Osteoblast (primary cell): ENCODE measurements at regions not wholly inside any gene's neighbourhood (a gene's known extent, or its start where the extent isn't known, plus 50 kb on each side); places are given as distances from the start of the nearest gene placed in this dataset.

ENCODE experiments used
- DNase-seq: peaks from one replicate; pipeline ENCODE4 v3.0.0; 2011; ENCODE audit warnings: low spot score, mixed read lengths; ENCODE audit not compliant: insufficient read length; ENCODE audit errors: missing footprints
- H2AFZ ChIP-seq: 2 replicates; pipeline ENCODE4 v1.6.0; 2011; ENCODE audit warnings: mild to moderate bottlenecking, low read length
- H3K27ac ChIP-seq: 2 replicates; pipeline ENCODE4 v1.5.1; 2011; ENCODE audit warnings: mild to moderate bottlenecking, low read depth, low read length, moderate library complexity
- H3K27me3 ChIP-seq: 2 replicates; pipeline ENCODE4 v1.6.0; 2012; ENCODE audit warnings: mild to moderate bottlenecking, control low read depth, inconsistent platforms, low read length, moderate library complexity; ENCODE audit not compliant: insufficient read depth
- H3K36me3 ChIP-seq: 2 replicates; pipeline ENCODE4 v1.5.1; 2011; ENCODE audit warnings: mild to moderate bottlenecking, low read length, control low read depth, moderate library complexity; ENCODE audit not compliant: insufficient read depth
- H3K4me1 ChIP-seq: 2 replicates; pipeline ENCODE4 v1.5.1; 2011; ENCODE audit warnings: mild to moderate bottlenecking, low read length, control low read depth, moderate library complexity; ENCODE audit not compliant: insufficient read depth
- H3K4me2 ChIP-seq: 2 replicates; pipeline ENCODE4 v1.6.0; 2011; ENCODE audit warnings: mild to moderate bottlenecking, low read length; ENCODE audit not compliant: insufficient read depth
- H3K4me3 ChIP-seq: fragments of 200-600 bp; sonication (generic); 3 replicates; pipeline ENCODE4 v1.5.1; 2012; ENCODE audit warnings: mild to moderate bottlenecking, low read length, inconsistent platforms; ENCODE audit not compliant: insufficient read depth
- H3K79me2 ChIP-seq: 2 replicates; pipeline ENCODE4 v1.6.0; 2012; ENCODE audit warnings: mild to moderate bottlenecking, low read length, control low read depth, inconsistent platforms; ENCODE audit not compliant: insufficient read depth
- H3K9me3 ChIP-seq: 2 replicates; pipeline ENCODE4 v1.5.1; 2011; ENCODE audit warnings: low read depth, low read length, control low read depth
- H4K20me1 ChIP-seq: 2 replicates; pipeline ENCODE4 v1.6.0; 2012; ENCODE audit warnings: mild to moderate bottlenecking, low read length, control low read depth; ENCODE audit not compliant: insufficient read depth
- TF ChIP-seq, protein P1 (sequence below): IDR thresholded peaks from 2 replicates; pipeline ENCODE4 v1.5.1; 2011; ENCODE audit warnings: mild to moderate bottlenecking, low read depth, low read length, moderate library complexity; ENCODE audit errors: extremely low read depth

DNA sequence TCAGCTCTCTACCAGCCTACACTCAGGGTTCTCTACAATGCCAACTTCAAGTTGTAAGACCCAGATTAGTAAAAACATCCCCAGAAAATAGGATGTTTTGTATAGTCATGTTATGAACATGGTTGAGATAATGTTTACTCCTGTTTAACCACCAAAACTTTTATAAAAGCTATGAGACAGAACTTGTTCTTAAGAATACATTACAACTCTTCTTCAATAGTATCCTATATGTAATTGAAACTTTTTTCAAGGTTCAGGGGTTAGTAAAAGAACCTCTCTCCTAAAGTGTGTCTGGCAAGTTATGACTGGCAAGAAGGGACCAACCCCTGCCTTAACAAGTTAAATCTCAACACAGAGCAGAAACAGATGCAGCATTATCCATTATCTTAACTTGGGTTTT lies 118.8 kb upstream of the STK17B start:
- Histone ChIP-seq H3K4me2 (no peak overlapping the region), H3K79me2 (no peaks in the 10 kb centered on the region), H3K27me3 (no peaks in the 10 kb centered on the region), H3K27ac (no peak overlapping the region), H3K36me3 (no peaks in the 10 kb centered on the region), H2AFZ (no peak overlapping the region), H4K20me1 (no peaks in the 10 kb centered on the region), H3K9me3 (no peaks in the 10 kb centered on the region), H3K4me1 (peaks cover 35% of the 10 kb centered on the region), H3K4me3 (no peak overlapping the region)
- DNase-seq: no peak
- TF ChIP-seq, protein P1, sequence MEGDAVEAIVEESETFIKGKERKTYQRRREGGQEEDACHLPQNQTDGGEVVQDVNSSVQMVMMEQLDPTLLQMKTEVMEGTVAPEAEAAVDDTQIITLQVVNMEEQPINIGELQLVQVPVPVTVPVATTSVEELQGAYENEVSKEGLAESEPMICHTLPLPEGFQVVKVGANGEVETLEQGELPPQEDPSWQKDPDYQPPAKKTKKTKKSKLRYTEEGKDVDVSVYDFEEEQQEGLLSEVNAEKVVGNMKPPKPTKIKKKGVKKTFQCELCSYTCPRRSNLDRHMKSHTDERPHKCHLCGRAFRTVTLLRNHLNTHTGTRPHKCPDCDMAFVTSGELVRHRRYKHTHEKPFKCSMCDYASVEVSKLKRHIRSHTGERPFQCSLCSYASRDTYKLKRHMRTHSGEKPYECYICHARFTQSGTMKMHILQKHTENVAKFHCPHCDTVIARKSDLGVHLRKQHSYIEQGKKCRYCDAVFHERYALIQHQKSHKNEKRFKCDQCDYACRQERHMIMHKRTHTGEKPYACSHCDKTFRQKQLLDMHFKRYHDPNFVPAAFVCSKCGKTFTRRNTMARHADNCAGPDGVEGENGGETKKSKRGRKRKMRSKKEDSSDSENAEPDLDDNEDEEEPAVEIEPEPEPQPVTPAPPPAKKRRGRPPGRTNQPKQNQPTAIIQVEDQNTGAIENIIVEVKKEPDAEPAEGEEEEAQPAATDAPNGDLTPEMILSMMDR: no peak

GRCh38 chr2:196290569-196290968 lies 119.2 kb upstream of the STK17B start:
- no peaks in the 10 kb centered on the region for H3K79me2 ChIP-seq
- no peak for DNase-seq
- H3K4me3 ChIP-seq: no peak overlapping the region
- H3K27ac ChIP-seq: no peak overlapping the region
- H4K20me1 ChIP-seq: no peaks in the 10 kb centered on the region
- H3K9me3 ChIP-seq: no peaks in the 10 kb centered on the region
- no peaks in the 10 kb centered on the region for H3K36me3 ChIP-seq
- H3K4me1 ChIP-seq: peaks cover 35% of the 10 kb centered on the region
- H3K27me3 ChIP-seq: no peaks in the 10 kb centered on the region
- no peak overlapping the region for H3K4me2 ChIP-seq
- TF ChIP-seq, protein P1: no peak
- H2AFZ ChIP-seq: no peak overlapping the region

GRCh38 chr2:196291426-196291825 lies 120.0 kb upstream of the STK17B start:
- H3K9me3 ChIP-seq: no peaks in the 10 kb centered on the region
- no peaks in the 10 kb centered on the region for H4K20me1 ChIP-seq
- peaks cover 32% of the 10 kb centered on the region for H3K4me1 ChIP-seq
- no peak overlapping the region for H2AFZ ChIP-seq
- no peak overlapping the region for H3K4me2 ChIP-seq
- no peak for DNase-seq
- H3K4me3 ChIP-seq: no peak overlapping the region
- H3K36me3 ChIP-seq: no peaks in the 10 kb centered on the region
- TF ChIP-seq, protein P1: no peak
- H3K27ac ChIP-seq: no peak overlapping the region
- H3K27me3 ChIP-seq: no peaks in the 10 kb centered on the region
- no peaks in the 10 kb centered on the region for H3K79me2 ChIP-seq

DNA sequence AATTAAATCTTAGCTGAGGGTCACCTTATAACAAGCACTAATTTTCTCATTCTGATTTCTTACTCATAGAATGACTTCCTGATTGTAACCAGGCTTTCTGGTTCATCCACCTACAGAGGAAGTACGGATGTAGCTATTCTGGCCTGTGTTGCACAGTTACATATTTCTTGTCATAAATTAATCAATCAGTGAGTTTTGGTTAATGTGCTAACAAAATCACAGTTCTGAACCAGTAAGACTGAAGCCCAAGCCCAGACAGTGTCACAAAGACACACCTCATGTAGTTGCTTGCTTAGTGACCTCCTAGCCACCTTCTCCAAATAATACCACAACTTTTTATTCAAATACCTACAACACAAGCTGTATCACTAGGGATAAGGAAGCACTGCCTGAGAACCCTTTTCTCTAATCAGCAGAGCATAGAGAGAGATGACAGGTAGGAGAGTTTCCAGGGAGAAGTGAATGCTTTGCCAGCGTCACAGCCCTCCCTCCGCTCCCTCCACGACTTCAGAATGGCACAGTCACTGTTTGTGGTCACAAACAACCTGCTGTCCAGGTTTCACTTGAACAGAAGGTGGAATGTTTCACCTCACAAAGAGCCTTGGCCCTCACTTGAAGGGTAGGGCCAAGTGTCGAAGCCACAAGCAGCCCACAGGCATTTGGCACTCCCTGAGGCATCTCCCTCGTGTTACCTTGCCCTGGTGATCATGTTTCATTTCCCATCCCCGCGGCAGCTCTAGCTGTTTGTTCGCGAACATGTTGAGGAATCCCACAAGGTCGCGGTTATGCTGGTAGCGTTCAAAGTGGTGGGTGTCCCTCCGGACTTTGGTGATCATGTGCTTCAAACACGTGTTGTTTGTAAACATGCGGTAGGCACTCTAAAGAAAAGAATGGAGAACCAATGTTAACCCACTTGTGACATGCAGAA lies 120.8 kb upstream of the STK17B start:
- Histone ChIP-seq H3K4me2 (no peak overlapping the region), H3K4me3 (no peak overlapping the region), H3K27me3 (no peaks in the 10 kb centered on the region), H3K9me3 (no peaks in the 10 kb centered on the region), H3K27ac (no peak overlapping the region), H2AFZ (no peak overlapping the region), H3K4me1 (peaks cover 32% of the 10 kb centered on the region), H3K36me3 (no peaks in the 10 kb centered on the region), H4K20me1 (no peaks in the 10 kb centered on the region), H3K79me2 (no peaks in the 10 kb centered on the region)
- DNase-seq: no peak
- TF ChIP-seq, protein P1: no peak
